ENCODE measurements at regions not wholly inside any gene's neighbourhood (a gene's known extent, or its start where the extent isn't known, plus 50 kb on each side); places are given as distances from the start of the nearest gene placed in this dataset.
"Not testable (repeated sequence)": the region's sequence is repeated elsewhere in the genome, so short reads cannot be mapped to it uniquely, and the experiment has no call there.

DNA sequence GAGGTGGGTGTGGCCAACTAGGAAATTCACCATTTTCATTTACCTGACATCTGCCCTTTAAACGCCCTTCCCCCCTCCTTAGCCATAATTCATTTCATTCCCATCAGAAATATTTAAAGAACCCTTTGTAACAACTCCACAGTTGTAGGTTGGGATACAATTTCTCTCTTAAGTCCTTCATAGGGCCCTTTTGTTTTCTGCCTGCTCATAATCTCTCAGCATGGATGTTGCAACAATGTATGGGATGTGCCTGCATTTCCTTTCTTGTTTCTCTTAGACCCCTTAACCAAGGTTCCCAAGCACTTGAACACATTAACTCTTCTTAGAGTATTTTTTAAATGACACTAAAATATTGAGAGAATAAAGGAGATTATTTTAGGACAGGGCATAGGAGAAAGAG, 51.7 kb upstream of the MYO10 start:
- DNase-seq: no peak
- peaks cover 2% of the 10 kb centered on the region for H3K4me1 Mint-ChIP-seq (ENCODE audit: low read depth)
- CTCF ChIA-PET: no interaction called here
- peaks cover 6% of the 10 kb centered on the region for H3K27me3 Mint-ChIP-seq (ENCODE audit: low read depth)
- H3K4me3 Mint-ChIP-seq: no peak overlapping the region
- no peak overlapping the region for H3K27ac Mint-ChIP-seq
- intact Hi-C loops (cut with micrococcal nuclease): no loop called here
- no peaks in the 10 kb centered on the region for H3K9me3 Mint-ChIP-seq
- H3K36me3 Mint-ChIP-seq (ENCODE audit: low read depth): no peaks in the 10 kb centered on the region

GRCh38 chr5:16990817-16991520, 54.9 kb upstream of the MYO10 start:
- H3K4me1 Mint-ChIP-seq (ENCODE audit: low read depth); H3K36me3 Mint-ChIP-seq (ENCODE audit: low read depth); H3K27me3 Mint-ChIP-seq (ENCODE audit: low read depth); H3K27ac Mint-ChIP-seq; intact Hi-C loops (cut with micrococcal nuclease); DNase-seq; H3K4me3 Mint-ChIP-seq; H3K9me3 Mint-ChIP-seq: not testable (repeated sequence)
- CTCF ChIA-PET: interaction anchor here (0.6 kb wide), 1 partner anchor 265 kb away, joined by 3 read pairs; no protein-coding TSS in a partner anchor

- H3K4me3 Mint-ChIP-seq: no peak overlapping the region
- CTCF ChIA-PET: no interaction called here
- H3K4me1 Mint-ChIP-seq (ENCODE audit: low read depth): peaks cover 2% of the 10 kb centered on the region
- H3K27me3 Mint-ChIP-seq (ENCODE audit: low read depth): peaks cover 8% of the 10 kb centered on the region
- H3K9me3 Mint-ChIP-seq: no peaks in the 10 kb centered on the region
- no peaks in the 10 kb centered on the region for H3K36me3 Mint-ChIP-seq (ENCODE audit: low read depth)
- no peak for DNase-seq
- H3K27ac Mint-ChIP-seq: no peak overlapping the region
- intact Hi-C loops (cut with micrococcal nuclease): no loop called here
Measured at GRCh38 chr5:16992006-16992405, 55.9 kb upstream of the MYO10 start.

DNA sequence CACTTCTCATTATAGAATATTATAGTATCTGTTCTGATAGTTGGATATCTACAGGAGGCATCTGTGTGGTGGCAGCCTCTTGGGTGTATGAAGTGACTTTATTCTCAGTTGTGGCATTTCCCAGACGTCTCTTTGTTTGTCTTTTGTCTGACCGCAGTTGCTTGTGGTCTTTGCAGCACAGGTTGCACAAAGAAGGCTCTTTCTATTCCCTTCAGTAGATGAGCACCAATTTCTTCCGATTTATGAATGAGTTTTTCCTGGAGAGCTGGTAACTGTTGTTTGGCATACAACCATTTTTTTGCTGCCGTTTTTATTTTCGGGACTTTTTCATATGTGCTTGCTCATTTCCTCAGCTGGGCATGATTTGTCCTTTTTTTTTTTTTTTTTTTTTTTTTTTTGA, 56.4 kb upstream of the MYO10 start:
- H3K36me3 Mint-ChIP-seq (ENCODE audit: low read depth): no peaks in the 10 kb centered on the region
- DNase-seq: peak; percentile 4
- no peak overlapping the region for H3K4me3 Mint-ChIP-seq
- intact Hi-C loops (cut with micrococcal nuclease): no loop called here
- peaks cover 2% of the 10 kb centered on the region for H3K4me1 Mint-ChIP-seq (ENCODE audit: low read depth)
- peaks cover 8% of the 10 kb centered on the region for H3K27me3 Mint-ChIP-seq (ENCODE audit: low read depth)
- CTCF ChIA-PET: no interaction called here
- no peak overlapping the region for H3K27ac Mint-ChIP-seq
- H3K9me3 Mint-ChIP-seq: no peaks in the 10 kb centered on the region

DNA sequence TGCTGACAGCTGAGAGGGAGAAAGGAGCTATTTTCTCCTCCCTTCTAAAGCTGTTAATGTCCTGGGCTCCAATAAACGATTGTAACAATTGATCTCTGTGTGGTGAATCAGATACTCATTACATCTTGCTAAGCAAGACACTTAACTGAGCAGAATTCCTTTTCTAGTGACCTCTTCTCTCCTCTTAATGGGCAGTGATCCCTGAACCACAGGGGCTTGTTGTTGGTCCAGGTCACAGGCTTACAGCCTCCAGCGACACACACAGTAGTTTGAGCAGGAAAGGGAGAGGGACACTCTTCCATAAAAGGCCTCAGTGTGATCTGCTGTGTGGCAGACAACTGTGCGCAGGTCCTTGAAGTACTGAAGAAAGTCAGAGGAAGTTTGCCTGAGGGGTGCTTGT, 58.5 kb upstream of the MYO10 start:
- H3K9me3 Mint-ChIP-seq: no peaks in the 10 kb centered on the region

GRCh38 chr5:16995372-16995771, 59.3 kb upstream of the MYO10 start:
- intact Hi-C loops (cut with micrococcal nuclease): no loop called here
- Mint-ChIP-seq H3K36me3 (ENCODE audit: low read depth) (no peaks in the 10 kb centered on the region), H3K9me3 (no peaks in the 10 kb centered on the region), H3K27ac (no peak overlapping the region), H3K27me3 (ENCODE audit: low read depth) (peaks cover 8% of the 10 kb centered on the region), H3K4me1 (ENCODE audit: low read depth) (peaks cover 2% of the 10 kb centered on the region), H3K4me3 (no peak overlapping the region)
- CTCF ChIA-PET: no interaction called here
- DNase-seq: no peak

More for the DNA sequence above, 58.5 kb upstream of the MYO10 start:
- H3K27ac Mint-ChIP-seq: no peak overlapping the region
- H3K36me3 Mint-ChIP-seq (ENCODE audit: low read depth): no peaks in the 10 kb centered on the region
- H3K4me1 Mint-ChIP-seq (ENCODE audit: low read depth): peaks cover 2% of the 10 kb centered on the region
- peaks cover 8% of the 10 kb centered on the region for H3K27me3 Mint-ChIP-seq (ENCODE audit: low read depth)
- CTCF ChIA-PET: interaction anchor here (0.6 kb wide), 1 partner anchor 413 kb away, joined by 3 read pairs; no protein-coding TSS in a partner anchor
- intact Hi-C loops (cut with micrococcal nuclease): no loop called here
- DNase-seq: no peak
- H3K4me3 Mint-ChIP-seq: no peak overlapping the region

GRCh38 chr5:17000291-17000939, 64.3 kb upstream of the MYO10 start:
- Mint-ChIP-seq H3K27me3 (ENCODE audit: low read depth) (no peaks in the 10 kb centered on the region), H3K36me3 (ENCODE audit: low read depth) (no peaks in the 10 kb centered on the region), H3K4me1 (ENCODE audit: low read depth) (no peaks in the 10 kb centered on the region), H3K4me3 (no peak overlapping the region), H3K27ac (no peak overlapping the region), H3K9me3 (no peaks in the 10 kb centered on the region)
- intact Hi-C loops (cut with micrococcal nuclease): no loop called here
- no peak for DNase-seq
- CTCF ChIA-PET: no interaction called here

DNA sequence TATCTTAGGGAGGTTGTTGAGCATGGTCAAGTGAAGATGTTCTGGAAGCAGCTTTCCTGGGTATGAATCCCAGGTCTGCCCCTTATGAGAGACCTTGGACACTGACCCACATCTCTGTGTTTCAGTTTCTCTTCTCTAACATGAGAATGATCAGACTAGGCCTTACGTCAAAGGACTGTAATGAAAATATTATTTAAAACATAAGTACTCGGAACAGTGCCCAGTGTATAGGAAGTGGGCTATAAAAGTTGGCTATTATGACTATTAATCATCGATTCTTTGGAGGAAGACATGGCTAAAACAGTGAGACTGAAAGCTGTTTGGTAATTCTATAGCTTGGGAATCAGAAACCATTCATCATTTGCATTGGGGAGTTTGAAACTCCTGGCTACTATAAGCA, 65.3 kb upstream of the MYO10 start:
- CTCF ChIA-PET: no interaction called here
- H3K4me1 Mint-ChIP-seq (ENCODE audit: low read depth): no peaks in the 10 kb centered on the region
- no peak overlapping the region for H3K27ac Mint-ChIP-seq
- DNase-seq: no peak
- no peaks in the 10 kb centered on the region for H3K9me3 Mint-ChIP-seq
- H3K36me3 Mint-ChIP-seq (ENCODE audit: low read depth): no peaks in the 10 kb centered on the region
- intact Hi-C loops (cut with micrococcal nuclease): no loop called here
- H3K4me3 Mint-ChIP-seq: no peak overlapping the region
- no peaks in the 10 kb centered on the region for H3K27me3 Mint-ChIP-seq (ENCODE audit: low read depth)

DNA sequence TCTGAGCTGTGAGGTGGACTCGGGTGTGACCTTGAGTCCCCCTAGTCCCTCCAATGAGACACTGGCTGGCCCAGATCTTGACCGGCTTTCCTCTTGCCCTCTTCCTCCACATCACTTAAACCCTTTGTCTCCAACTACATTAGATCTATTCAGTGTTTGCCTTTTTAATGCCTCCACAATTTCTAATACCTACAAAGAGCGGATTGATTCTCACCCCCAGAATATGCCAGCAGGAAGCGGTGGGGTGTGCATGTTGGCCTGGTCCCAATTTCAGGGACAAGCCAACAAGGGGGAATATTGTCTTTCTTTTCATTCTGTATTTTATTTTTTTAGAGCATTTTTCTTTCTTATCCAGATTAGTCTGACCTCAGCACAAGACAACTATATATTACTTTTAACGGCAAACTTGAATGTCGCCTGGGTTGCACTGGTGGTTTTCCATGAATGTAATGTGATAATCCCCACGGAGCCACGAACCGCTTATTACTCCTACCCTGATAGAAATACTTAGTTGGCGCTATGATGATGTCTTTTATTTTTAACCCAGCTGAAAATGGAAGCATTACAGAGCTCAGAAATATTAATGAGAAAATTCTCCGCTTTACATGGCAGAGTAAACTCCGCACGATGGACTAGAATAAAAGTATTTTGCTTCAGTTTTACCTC, 68.5 kb upstream of the MYO10 start:
- H3K27me3 Mint-ChIP-seq (ENCODE audit: low read depth): no peaks in the 10 kb centered on the region
- intact Hi-C loops (cut with micrococcal nuclease): no loop called here
- no peaks in the 10 kb centered on the region for H3K36me3 Mint-ChIP-seq (ENCODE audit: low read depth)
- no peak overlapping the region for H3K4me3 Mint-ChIP-seq
- no peak for DNase-seq
- no peaks in the 10 kb centered on the region for H3K9me3 Mint-ChIP-seq
- CTCF ChIA-PET: no interaction called here
- no peak overlapping the region for H3K27ac Mint-ChIP-seq
- H3K4me1 Mint-ChIP-seq (ENCODE audit: low read depth): no peaks in the 10 kb centered on the region

GRCh38 chr5:17005107-17005828, 69.2 kb upstream of the MYO10 start:
- intact Hi-C loops (cut with micrococcal nuclease): no loop called here
- no peak overlapping the region for H3K4me3 Mint-ChIP-seq

GRCh38 chr5:17012289-17012688, 76.2 kb upstream of the MYO10 start:
- CTCF ChIA-PET: no interaction called here
- H3K27me3 Mint-ChIP-seq (ENCODE audit: low read depth): no peaks in the 10 kb centered on the region

More at GRCh38 chr5:17005107-17005828, 69.2 kb upstream of the MYO10 start:
- Mint-ChIP-seq H3K9me3 (no peaks in the 10 kb centered on the region), H3K36me3 (ENCODE audit: low read depth) (no peaks in the 10 kb centered on the region), H3K27me3 (ENCODE audit: low read depth) (no peaks in the 10 kb centered on the region), H3K4me1 (ENCODE audit: low read depth) (no peaks in the 10 kb centered on the region), H3K27ac (no peak overlapping the region)
- CTCF ChIA-PET: no interaction called here
- no peak for DNase-seq

GRCh38 chr5:17014686-17015085, 78.6 kb upstream of the MYO10 start:
- no peaks in the 10 kb centered on the region for H3K4me1 Mint-ChIP-seq (ENCODE audit: low read depth)
- H3K27me3 Mint-ChIP-seq (ENCODE audit: low read depth): no peaks in the 10 kb centered on the region
- H3K9me3 Mint-ChIP-seq: no peaks in the 10 kb centered on the region
- intact Hi-C loops (cut with micrococcal nuclease): no loop called here
- H3K27ac Mint-ChIP-seq: no peak overlapping the region
- no peak for DNase-seq
- H3K36me3 Mint-ChIP-seq (ENCODE audit: low read depth): no peaks in the 10 kb centered on the region
- H3K4me3 Mint-ChIP-seq: no peak overlapping the region
- CTCF ChIA-PET: no interaction called here

More at GRCh38 chr5:17012289-17012688, 76.2 kb upstream of the MYO10 start:
- no peaks in the 10 kb centered on the region for H3K4me1 Mint-ChIP-seq (ENCODE audit: low read depth)
- no peak overlapping the region for H3K4me3 Mint-ChIP-seq
- no peak overlapping the region for H3K27ac Mint-ChIP-seq
- H3K36me3 Mint-ChIP-seq (ENCODE audit: low read depth): no peaks in the 10 kb centered on the region
- no peaks in the 10 kb centered on the region for H3K9me3 Mint-ChIP-seq
- no peak for DNase-seq
- intact Hi-C loops (cut with micrococcal nuclease): no loop called here
